GM19452 (cell line): ENCODE measurements at regions not wholly inside any gene's neighbourhood (a gene's known extent, or its start where the extent isn't known, plus 50 kb on each side); places are given as distances from the start of the nearest gene placed in this dataset.

ENCODE experiments used
- ATAC-seq: cut with Tn5 transposase; IDR thresholded peaks from one replicate; pipeline ENCODE4 v1.9.1; 2021; ENCODE audit not compliant: unreplicated experiment

GRCh38 chr20:23232679-23233308, 117.8 kb upstream of the NXT1 start:
- ATAC-seq, result no peak

- no peak for ATAC-seq
Measured at GRCh38 chr20:23232219-23232581, 118.4 kb upstream of the NXT1 start.

GRCh38 chr20:23231561-23232218, 118.9 kb upstream of the NXT1 start:
- ATAC-seq, result no peak

GRCh38 chr20:23230766-23231385, 119.7 kb upstream of the NXT1 start:
- ATAC-seq, result no peak

- ATAC-seq, result no peak
Measured at GRCh38 chr20:23229989-23230388, 120.6 kb upstream of the NXT1 start.

GRCh38 chr20:23228912-23229311, 121.7 kb upstream of the NXT1 start:
- ATAC-seq, result no peak

GRCh38 chr20:23227976-23228375, 122.6 kb upstream of the NXT1 start:
- ATAC-seq, result no peak

- ATAC-seq, result no peak
Measured at GRCh38 chr20:23227274-23227673, 123.3 kb upstream of the NXT1 start.

GRCh38 chr20:23226612-23227265, 123.9 kb upstream of the NXT1 start:
- no peak for ATAC-seq

- no peak for ATAC-seq
Measured at GRCh38 chr20:23225407-23226060, 125.1 kb upstream of the NXT1 start.

GRCh38 chr20:23224806-23225205, 125.8 kb upstream of the NXT1 start:
- ATAC-seq, result no peak

- no peak for ATAC-seq
Measured at GRCh38 chr20:23223908-23224580, 126.5 kb upstream of the NXT1 start.

GRCh38 chr20:23222531-23223200, 127.9 kb upstream of the NXT1 start:
- ATAC-seq, result no peak

GRCh38 chr20:23217023-23217422, 130.9 kb upstream of the CD93 start:
- ATAC-seq, result no peak

- ATAC-seq, result no peak
Measured at GRCh38 chr20:23215344-23215995, 129.3 kb upstream of the CD93 start.

GRCh38 chr20:23214903-23215302, 128.8 kb upstream of the CD93 start:
- ATAC-seq, result no peak

GRCh38 chr20:23212464-23212995, 126.4 kb upstream of the CD93 start:
- ATAC-seq, result no peak

GRCh38 chr20:23212011-23212410, 125.9 kb upstream of the CD93 start:
- no peak for ATAC-seq

GRCh38 chr20:23211164-23211563, 125.0 kb upstream of the CD93 start:
- ATAC-seq, result no peak
